OCI-LY1 (cell line): ENCODE measurements at regions not wholly inside any gene's neighbourhood (a gene's known extent, or its start where the extent isn't known, plus 50 kb on each side); places are given as distances from the start of the nearest gene placed in this dataset.

Experiments
- H2AFZ ChIP-seq: fragments of 200-600 bp; sonication (generic), shearing (Covaris generic); 2 replicates; pipeline ENCODE4 v1.6.0; 2014; ENCODE audit warnings: antibody characterized with exemption, mild to moderate bottlenecking, low read length
- H3F3A ChIP-seq: fragments of 200-600 bp; sonication (generic), shearing (Covaris generic); 2 replicates; pipeline ENCODE4 v1.6.0; 2014; ENCODE audit warnings: mild to moderate bottlenecking, antibody characterized with exemption, low read length, moderate library complexity; ENCODE audit not compliant: insufficient read depth
- H3K27ac ChIP-seq: fragments of 200-600 bp; sonication (generic); 2 replicates; pipeline ENCODE4 v1.5.1; 2014; ENCODE audit warnings: low read length, mixed run types, mild to moderate bottlenecking, low read depth; ENCODE audit not compliant: poor library complexity, severe bottlenecking
- H3K27me3 ChIP-seq: fragments of 200-600 bp; sonication (generic); 2 replicates; pipeline ENCODE4 v1.6.0; 2014; ENCODE audit warnings: antibody characterized with exemption, mild to moderate bottlenecking, low read length, moderate library complexity; ENCODE audit not compliant: insufficient read depth
- H3K36me3 ChIP-seq: fragments of 200-600 bp; sonication (generic); 2 replicates; pipeline ENCODE4 v1.6.1; 2014; ENCODE audit warnings: mild to moderate bottlenecking, antibody characterized with exemption, low read length, moderate library complexity, mixed read lengths; ENCODE audit not compliant: insufficient read depth
- H3K4me1 ChIP-seq: fragments of 200-600 bp; sonication (generic); 2 replicates; pipeline ENCODE4 v1.5.1; 2014; ENCODE audit warnings: mild to moderate bottlenecking, low read length, moderate library complexity; ENCODE audit not compliant: insufficient read depth, severe bottlenecking
- H3K4me2 ChIP-seq: fragments of 200-600 bp; sonication (generic), shearing (Covaris generic); 2 replicates; pipeline ENCODE4 v1.6.1; 2014; ENCODE audit warnings: low read length
- H3K4me3 ChIP-seq: fragments of 200-600 bp; sonication (generic); 2 replicates; pipeline ENCODE4 v1.5.1; 2014; ENCODE audit warnings: low read length, low read depth, mild to moderate bottlenecking, mixed read lengths; ENCODE audit not compliant: poor library complexity, severe bottlenecking
- H3K79me2 ChIP-seq: fragments of 200-600 bp; shearing (Covaris generic); 2 replicates; pipeline ENCODE4 v1.6.1; 2016; ENCODE audit warnings: mixed run types, low read length, mixed read lengths; ENCODE audit not compliant: insufficient read depth
- H3K9ac ChIP-seq: fragments of 200-600 bp; sonication (generic), shearing (Covaris generic); 2 replicates; pipeline ENCODE4 v1.6.1; 2014; ENCODE audit warnings: mild to moderate bottlenecking, low read length, mixed read lengths
- H3K9me2 ChIP-seq: fragments of 200-600 bp; sonication (generic), shearing (Covaris generic); 2 replicates; pipeline ENCODE4 v1.6.1; 2014; ENCODE audit warnings: low read depth, mild to moderate bottlenecking, low read length, mixed read lengths
- H3K9me3 ChIP-seq: fragments of 200-600 bp; shearing (Covaris generic); 2 replicates; pipeline ENCODE4 v1.6.1; 2014; ENCODE audit warnings: low read length, mixed read lengths
- H4K20me1 ChIP-seq: fragments of 200-600 bp; sonication (generic), shearing (Covaris generic); 2 replicates; pipeline ENCODE4 v1.6.0; 2016; ENCODE audit warnings: mild to moderate bottlenecking, low read length; ENCODE audit not compliant: insufficient read depth
- CTCF ChIP-seq: fragments of 200-600 bp; sonication (generic), shearing (Covaris generic); IDR thresholded peaks from 2 replicates; pipeline ENCODE4 v1.5.1; 2017; ENCODE audit warnings: mild to moderate bottlenecking, antibody characterized with exemption, low read length, moderate library complexity, mixed read lengths
- EZH2 ChIP-seq: fragments of 200-600 bp; sonication (generic), shearing (Covaris generic); IDR thresholded peaks from 2 replicates; pipeline ENCODE4 v1.8.0; 2017; ENCODE audit warnings: borderline replicate concordance, mixed run types, mild to moderate bottlenecking, antibody characterized with exemption, low read length, moderate library complexity, mixed read lengths

- no peak overlapping the region for H3K9ac ChIP-seq
Measured at GRCh38 chr10:61172182-61172926, 228.4 kb upstream of the RHOBTB1 start.

GRCh38 chr10:61170594-61170993 is 226.6 kb upstream of the RHOBTB1 start:
- Histone ChIP-seq H2AFZ (no peak overlapping the region), H3K79me2 (no peaks in the 10 kb centered on the region), H3K4me3 (no peak overlapping the region), H3K9me2 (no peaks in the 10 kb centered on the region), H4K20me1 (no peaks in the 10 kb centered on the region), H3K9me3 (no peaks in the 10 kb centered on the region), H3K27me3 (no peaks in the 10 kb centered on the region), H3K4me1 (no peaks in the 10 kb centered on the region), H3K36me3 (no peaks in the 10 kb centered on the region), H3K9ac (no peak overlapping the region), H3F3A (no peaks in the 10 kb centered on the region), H3K4me2 (no peak overlapping the region), H3K27ac (no peak overlapping the region)
- TF ChIP-seq CTCF = no peak
- no peak for TF ChIP-seq EZH2

More at GRCh38 chr10:61172182-61172926, 228.4 kb upstream of the RHOBTB1 start:
- H3K9me3 ChIP-seq = no peaks in the 10 kb centered on the region
- no peaks in the 10 kb centered on the region for H3K79me2 ChIP-seq
- no peak overlapping the region for H3K4me2 ChIP-seq
- H3K4me3 ChIP-seq = no peak overlapping the region
- TF ChIP-seq CTCF = no peak
- TF ChIP-seq EZH2 = no peak
- no peaks in the 10 kb centered on the region for H3K27me3 ChIP-seq
- no peaks in the 10 kb centered on the region for H3K4me1 ChIP-seq
- H3K36me3 ChIP-seq = no peaks in the 10 kb centered on the region
- H2AFZ ChIP-seq = no peak overlapping the region
- no peaks in the 10 kb centered on the region for H4K20me1 ChIP-seq
- no peaks in the 10 kb centered on the region for H3K9me2 ChIP-seq
- H3F3A ChIP-seq = no peaks in the 10 kb centered on the region
- H3K27ac ChIP-seq = no peak overlapping the region

GRCh38 chr10:61169294-61169693 is 225.3 kb upstream of the RHOBTB1 start:
- TF ChIP-seq CTCF (no peak), EZH2 (no peak)
- H4K20me1 ChIP-seq = no peaks in the 10 kb centered on the region
- H3K9me2 ChIP-seq = no peaks in the 10 kb centered on the region

More at GRCh38 chr10:61169294-61169693, 225.3 kb upstream of the RHOBTB1 start:
- Histone ChIP-seq H3K27me3 (no peaks in the 10 kb centered on the region), H2AFZ (no peak overlapping the region), H3K4me2 (no peak overlapping the region), H3K27ac (no peak overlapping the region), H3K4me3 (no peak overlapping the region), H3K9me3 (no peaks in the 10 kb centered on the region), H3K79me2 (no peaks in the 10 kb centered on the region), H3K36me3 (no peaks in the 10 kb centered on the region), H3K4me1 (no peaks in the 10 kb centered on the region), H3F3A (no peaks in the 10 kb centered on the region), H3K9ac (no peak overlapping the region)
